NCI-H748 (cell line): ENCODE measurements at regions not wholly inside any gene's neighbourhood (a gene's known extent, or its start where the extent isn't known, plus 50 kb on each side); places are given as distances from the start of the nearest gene placed in this dataset.
"Not testable (repeated sequence)": the region's sequence is repeated elsewhere in the genome, so short reads cannot be mapped to it uniquely, and the experiment has no call there.

Source experiments
- DNase-seq: peaks from one replicate; lab custom pipeline; 2025; ENCODE audit not compliant: unreplicated experiment; lab: John Stamatoyannopoulos, UW

- no peak for DNase-seq
Observed at GRCh38 chr16:61435346-61435745, 600.9 kb downstream of the CDH8 start.

GRCh38 chr16:61432421-61432820, 603.8 kb downstream of the CDH8 start:
- DNase-seq, result peak; percentile 64

- DNase-seq, result peak; percentile 85
Observed at GRCh38 chr16:61421111-61421510, 615.1 kb downstream of the CDH8 start.

- DNase-seq, result peak; percentile 50
Observed at GRCh38 chr16:61419791-61420190, 616.4 kb downstream of the CDH8 start.

- not testable (repeated sequence) for DNase-seq
Observed at GRCh38 chr16:61418802-61419201, 617.4 kb downstream of the CDH8 start.

GRCh38 chr16:61415126-61415525, 621.1 kb downstream of the CDH8 start:
- DNase-seq, result no peak

GRCh38 chr16:61413021-61413420, 623.2 kb downstream of the CDH8 start:
- DNase-seq, result no peak

GRCh38 chr16:61412562-61412961, 623.7 kb downstream of the CDH8 start:
- DNase-seq, result no peak

GRCh38 chr16:61409604-61410003, 626.6 kb downstream of the CDH8 start:
- DNase-seq, result no peak

- DNase-seq, result no peak
Observed at GRCh38 chr16:61403386-61403785, 632.9 kb downstream of the CDH8 start.

GRCh38 chr16:61391896-61392295, 644.3 kb downstream of the CDH8 start:
- DNase-seq, result no peak

- DNase-seq, result no peak
Observed at GRCh38 chr16:61390965-61391637, 645.1 kb downstream of the CDH8 start.

GRCh38 chr16:61385392-61386071, 650.7 kb downstream of the CDH8 start:
- no peak for DNase-seq

- DNase-seq, result peak; percentile 25
Observed at GRCh38 chr16:61382435-61382834, 653.8 kb downstream of the CDH8 start.

GRCh38 chr16:61379311-61379710, 656.9 kb downstream of the CDH8 start:
- DNase-seq, result peak; percentile 46

- DNase-seq, result no peak
Observed at GRCh38 chr16:61374071-61374470, 662.2 kb downstream of the CDH8 start.

GRCh38 chr16:61371881-61372280, 664.4 kb downstream of the CDH8 start:
- DNase-seq, result no peak

GRCh38 chr16:61371388-61371787, 664.9 kb downstream of the CDH8 start:
- no peak for DNase-seq

GRCh38 chr16:61370564-61370963, 665.7 kb downstream of the CDH8 start:
- DNase-seq, result no peak

GRCh38 chr16:61366006-61366405, 670.2 kb downstream of the CDH8 start:
- DNase-seq, result peak; percentile 34

- DNase-seq, result no peak
Observed at GRCh38 chr16:61364990-61365389, 671.2 kb downstream of the CDH8 start.

- peak; percentile 89 for DNase-seq
Observed at GRCh38 chr16:61362585-61362984, 673.7 kb downstream of the CDH8 start.

- no peak for DNase-seq
Observed at GRCh38 chr16:61344791-61345190, 691.4 kb downstream of the CDH8 start.
